Neural crest cell (in vitro differentiated cells): ENCODE measurements at regions not wholly inside any gene's neighbourhood (a gene's known extent, or its start where the extent isn't known, plus 50 kb on each side); places are given as distances from the start of the nearest gene placed in this dataset.

Experiments used
- DNase-seq: peaks from one replicate; pipeline ENCODE4 v3.0.0; 2021; ENCODE audit warnings: low read depth, mixed read lengths, low spot score
- H3K27ac Mint-ChIP-seq: one replicate; pipeline ENCODE4 v1.8.0; 2021; ENCODE audit warnings: mild to moderate bottlenecking, mixed read lengths; ENCODE audit not compliant: unreplicated experiment
- H3K27me3 Mint-ChIP-seq: 2 replicates; pipeline ENCODE4 v1.8.0; 2021; ENCODE audit warnings: low read depth, mild to moderate bottlenecking, mixed read lengths
- H3K36me3 Mint-ChIP-seq: 2 replicates; pipeline ENCODE4 v1.8.0; 2021; ENCODE audit warnings: low read depth, mild to moderate bottlenecking, mixed read lengths
- H3K4me1 Mint-ChIP-seq: 2 replicates; pipeline ENCODE4 v1.8.0; 2021; ENCODE audit warnings: mixed read lengths
- H3K4me3 Mint-ChIP-seq: one replicate; pipeline ENCODE4 v1.8.0; 2021; ENCODE audit warnings: mild to moderate bottlenecking, mixed read lengths
- H3K9me3 Mint-ChIP-seq: 2 replicates; pipeline ENCODE4 v1.8.0; 2021; ENCODE audit warnings: mixed read lengths
- CTCF ChIP-seq: fragments of 200-600 bp; sonication (generic); conservative IDR thresholded peaks from 2 replicates; pipeline ENCODE4 v1.5.0; 2021; ENCODE audit warnings: antibody characterized with exemption, mild to moderate bottlenecking

DNA sequence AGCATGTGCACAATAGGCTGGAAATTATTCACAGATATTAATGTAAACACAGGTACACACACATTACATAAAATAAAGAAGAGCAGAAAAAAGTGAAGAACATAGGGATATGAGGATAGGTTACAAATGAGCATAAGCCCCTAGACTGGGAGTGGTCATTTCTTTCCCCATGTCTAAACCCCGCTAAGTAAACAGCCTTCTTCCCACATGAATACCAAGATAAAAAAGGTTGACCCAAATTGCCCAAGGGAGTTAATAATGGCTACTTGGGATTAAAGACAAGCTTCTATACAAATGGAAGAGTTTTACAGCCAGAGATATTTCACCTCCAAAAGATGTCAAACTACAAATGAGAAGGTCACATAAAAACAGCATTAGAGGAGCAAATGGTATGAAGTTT is 527.1 kb upstream of the CELF2 start:
- H3K9me3 Mint-ChIP-seq, result no peaks in the 10 kb centered on the region
- no peak overlapping the region for H3K27ac Mint-ChIP-seq
- TF ChIP-seq CTCF, result no peak
- no peak overlapping the region for H3K4me3 Mint-ChIP-seq
- peaks cover 10% of the 10 kb centered on the region for H3K4me1 Mint-ChIP-seq
- no peaks in the 10 kb centered on the region for H3K27me3 Mint-ChIP-seq
- peaks cover 2% of the 10 kb centered on the region for H3K36me3 Mint-ChIP-seq
- no peak for DNase-seq

- Mint-ChIP-seq H3K9me3 (peaks cover 11% of the 10 kb centered on the region), H3K27ac (no peak overlapping the region), H3K27me3 (no peaks in the 10 kb centered on the region), H3K4me1 (peaks cover 10% of the 10 kb centered on the region), H3K36me3 (peaks cover 2% of the 10 kb centered on the region), H3K4me3 (no peak overlapping the region)
- TF ChIP-seq CTCF, result no peak
- no peak for DNase-seq
Observed at GRCh38 chr10:10492420-10492819, 525.3 kb upstream of the CELF2 start.

GRCh38 chr10:10493833-10494232 is 523.8 kb upstream of the CELF2 start:
- no peak overlapping the region for H3K4me3 Mint-ChIP-seq
- DNase-seq, result no peak
- no peak overlapping the region for H3K27ac Mint-ChIP-seq
- H3K4me1 Mint-ChIP-seq, result peaks cover 10% of the 10 kb centered on the region
- TF ChIP-seq CTCF, result no peak
- H3K36me3 Mint-ChIP-seq, result peaks cover 2% of the 10 kb centered on the region
- H3K27me3 Mint-ChIP-seq, result no peaks in the 10 kb centered on the region
- H3K9me3 Mint-ChIP-seq, result peaks cover 16% of the 10 kb centered on the region

DNA sequence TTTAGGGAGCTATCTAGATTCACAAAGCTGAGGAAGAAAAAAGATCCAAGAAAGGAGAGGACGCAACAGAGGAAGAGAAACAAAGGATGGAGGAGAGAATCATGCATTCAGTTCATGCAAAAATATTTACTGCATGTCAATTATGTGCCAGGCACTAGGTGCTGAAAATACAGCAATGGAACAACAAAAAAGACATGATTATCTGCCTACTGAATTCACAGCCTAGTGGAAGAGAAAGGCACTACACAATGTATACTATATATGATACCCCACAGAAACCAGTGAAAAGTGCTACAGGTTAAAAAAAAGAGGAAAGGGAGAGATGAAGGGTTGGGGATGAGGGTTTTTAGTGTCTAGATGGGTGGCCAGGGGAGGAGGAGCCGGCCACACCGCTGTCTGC is 520.4 kb upstream of the CELF2 start:
- no peak overlapping the region for H3K27ac Mint-ChIP-seq
- no peak overlapping the region for H3K4me3 Mint-ChIP-seq
- peaks cover 8% of the 10 kb centered on the region for H3K36me3 Mint-ChIP-seq
- peaks cover 5% of the 10 kb centered on the region for H3K4me1 Mint-ChIP-seq
- DNase-seq, result no peak
- H3K9me3 Mint-ChIP-seq, result peaks cover 24% of the 10 kb centered on the region
- peak; percentile 42 for TF ChIP-seq CTCF
- H3K27me3 Mint-ChIP-seq, result no peaks in the 10 kb centered on the region

DNA sequence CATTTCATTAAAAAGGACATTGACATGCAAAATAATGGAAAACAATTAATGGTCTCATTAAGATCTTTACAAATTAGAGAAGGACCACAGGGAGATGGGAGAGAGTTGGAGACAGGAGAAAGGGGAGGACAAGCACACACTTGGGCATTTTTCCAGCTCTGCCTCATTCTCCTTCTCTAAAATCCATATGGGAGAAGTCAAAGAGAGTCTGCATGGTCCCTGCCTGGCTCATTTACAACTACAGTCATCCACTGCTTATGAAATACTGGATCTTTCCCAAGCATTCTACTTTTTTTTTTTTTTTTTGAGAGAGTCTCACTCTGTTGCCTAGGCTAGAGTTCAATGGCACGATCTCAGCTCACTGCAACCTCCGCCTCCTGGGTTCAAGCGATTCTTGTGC is 518.9 kb upstream of the CELF2 start:
- Mint-ChIP-seq H3K4me1 (peaks cover 5% of the 10 kb centered on the region), H3K9me3 (peaks cover 27% of the 10 kb centered on the region), H3K27me3 (no peaks in the 10 kb centered on the region), H3K36me3 (peaks cover 8% of the 10 kb centered on the region), H3K4me3 (no peak overlapping the region), H3K27ac (no peak overlapping the region)
- TF ChIP-seq CTCF, result no peak
- no peak for DNase-seq

DNA sequence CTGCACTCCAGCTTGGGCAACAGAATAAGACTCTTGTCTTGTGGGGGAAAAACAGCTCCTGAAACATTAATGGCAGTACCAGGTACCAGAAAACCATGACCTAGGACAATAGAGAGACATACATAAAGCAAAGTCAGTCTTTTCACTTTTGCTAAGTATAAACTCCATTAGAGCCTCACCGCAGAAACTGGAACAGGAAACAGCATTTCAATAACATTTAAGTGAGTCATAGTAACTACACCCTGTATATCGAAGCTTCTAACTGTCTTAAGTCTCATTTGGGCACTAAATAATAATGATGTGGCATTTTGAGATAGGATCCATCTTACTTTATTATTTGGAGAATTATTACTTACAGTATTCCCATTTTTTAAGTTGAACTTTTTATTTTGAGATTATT is 517.8 kb upstream of the CELF2 start:
- DNase-seq, result no peak

More for the DNA sequence above, 517.8 kb upstream of the CELF2 start:
- peaks cover 6% of the 10 kb centered on the region for H3K36me3 Mint-ChIP-seq
- no peaks in the 10 kb centered on the region for H3K4me1 Mint-ChIP-seq
- H3K27ac Mint-ChIP-seq, result no peak overlapping the region
- peaks cover 27% of the 10 kb centered on the region for H3K9me3 Mint-ChIP-seq
- no peak overlapping the region for H3K4me3 Mint-ChIP-seq
- no peaks in the 10 kb centered on the region for H3K27me3 Mint-ChIP-seq
- no peak for TF ChIP-seq CTCF
